ENCODE measurements at regions not wholly inside any gene's neighbourhood (a gene's known extent, or its start where the extent isn't known, plus 50 kb on each side); places are given as distances from the start of the nearest gene placed in this dataset.

DNA sequence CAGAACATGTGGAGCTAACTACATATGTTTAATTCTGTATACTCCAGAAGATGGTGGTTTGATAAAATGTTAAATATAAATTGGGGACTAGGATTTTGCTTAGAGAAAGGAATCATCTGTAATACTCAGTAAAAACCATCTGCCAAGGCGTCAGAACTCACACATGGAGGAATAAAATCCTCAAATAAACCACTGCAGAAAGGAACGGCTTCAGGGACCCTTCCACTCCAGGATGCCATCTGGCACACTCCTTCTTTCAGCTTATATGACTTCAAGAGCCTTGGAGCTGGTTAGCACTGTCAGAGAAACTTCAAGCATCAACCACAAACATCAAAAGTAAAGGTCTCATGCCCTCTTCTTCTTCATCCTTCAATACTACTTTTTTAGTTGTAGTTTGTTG, 360.6 kb downstream of the PLK2 start:
- TF ChIP-seq, protein P1, sequence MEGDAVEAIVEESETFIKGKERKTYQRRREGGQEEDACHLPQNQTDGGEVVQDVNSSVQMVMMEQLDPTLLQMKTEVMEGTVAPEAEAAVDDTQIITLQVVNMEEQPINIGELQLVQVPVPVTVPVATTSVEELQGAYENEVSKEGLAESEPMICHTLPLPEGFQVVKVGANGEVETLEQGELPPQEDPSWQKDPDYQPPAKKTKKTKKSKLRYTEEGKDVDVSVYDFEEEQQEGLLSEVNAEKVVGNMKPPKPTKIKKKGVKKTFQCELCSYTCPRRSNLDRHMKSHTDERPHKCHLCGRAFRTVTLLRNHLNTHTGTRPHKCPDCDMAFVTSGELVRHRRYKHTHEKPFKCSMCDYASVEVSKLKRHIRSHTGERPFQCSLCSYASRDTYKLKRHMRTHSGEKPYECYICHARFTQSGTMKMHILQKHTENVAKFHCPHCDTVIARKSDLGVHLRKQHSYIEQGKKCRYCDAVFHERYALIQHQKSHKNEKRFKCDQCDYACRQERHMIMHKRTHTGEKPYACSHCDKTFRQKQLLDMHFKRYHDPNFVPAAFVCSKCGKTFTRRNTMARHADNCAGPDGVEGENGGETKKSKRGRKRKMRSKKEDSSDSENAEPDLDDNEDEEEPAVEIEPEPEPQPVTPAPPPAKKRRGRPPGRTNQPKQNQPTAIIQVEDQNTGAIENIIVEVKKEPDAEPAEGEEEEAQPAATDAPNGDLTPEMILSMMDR (conservative IDR thresholded peaks at IDR 0.05) = no peak
- no peak for TF ChIP-seq ZFX (IDR thresholded peaks at IDR 0.05)
